Activated T-helper 1 cell treated with Interleukin-2 at 50 U/mL for 16 hours (primary cell): ENCODE measurements at regions not wholly inside any gene's neighbourhood (a gene's known extent, or its start where the extent isn't known, plus 50 kb on each side); places are given as distances from the start of the nearest gene placed in this dataset.

Experiments used
- DNase-seq: peaks from one replicate; pipeline ENCODE4 v3.0.0-alpha.2; 2020; ENCODE audit warnings: low read depth

DNA sequence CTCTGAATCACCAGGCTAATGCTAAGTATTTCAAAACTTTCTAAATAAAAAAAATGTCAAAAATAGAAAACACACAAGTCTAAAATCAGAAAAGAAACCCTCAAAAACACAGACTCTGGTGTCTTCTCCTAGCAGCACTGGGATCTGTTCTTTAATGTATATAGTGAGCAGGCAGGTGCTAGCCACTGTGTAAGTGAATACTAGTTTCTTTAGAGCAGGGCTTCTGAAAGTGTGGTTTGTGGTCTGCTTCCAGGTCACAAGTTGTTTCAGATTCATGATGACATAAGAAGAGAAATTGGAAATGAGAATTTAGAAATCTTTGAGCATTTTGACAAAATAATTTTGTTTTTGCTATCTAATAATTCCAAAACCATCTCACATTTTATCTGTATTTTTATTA is 763.1 kb downstream of the USP25 start:
- no peak for DNase-seq

DNA sequence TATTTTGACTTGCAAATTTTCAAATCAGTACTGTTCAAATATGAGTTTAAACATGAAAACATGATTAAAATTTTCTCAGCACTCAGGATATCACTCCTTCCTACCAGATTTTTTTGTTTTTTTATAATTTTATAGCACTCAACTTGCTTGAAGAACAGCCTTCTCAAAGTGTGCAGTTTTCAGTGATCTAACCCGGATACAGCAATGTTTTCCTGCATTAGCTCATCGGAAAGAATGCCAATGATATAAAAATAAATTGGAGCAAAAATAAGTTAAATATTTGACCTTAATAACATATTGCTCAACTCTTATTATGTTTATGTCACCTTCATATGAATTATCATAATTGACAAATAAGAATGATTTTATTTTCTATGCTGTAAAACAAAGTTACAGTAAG is 766.8 kb downstream of the USP25 start:
- no peak for DNase-seq

DNA sequence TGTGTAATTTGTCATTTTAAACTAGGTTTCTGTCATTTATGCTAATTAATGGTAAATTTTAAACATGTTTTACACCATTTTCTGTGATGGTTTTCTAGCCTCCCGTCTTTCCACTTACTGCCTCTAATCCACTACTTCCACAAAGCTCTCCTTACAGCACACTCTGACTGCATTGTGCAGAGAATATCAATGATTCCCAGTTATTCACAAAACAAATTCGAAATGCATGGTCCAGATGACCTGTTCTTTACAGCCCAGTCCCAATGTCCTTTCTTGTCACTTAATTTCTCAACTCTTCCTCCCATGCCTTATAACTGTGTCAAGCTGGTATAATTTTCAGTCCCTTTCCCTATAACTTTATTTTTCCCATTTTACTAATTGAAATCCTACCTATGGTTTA is 770.5 kb downstream of the USP25 start:
- DNase-seq: no peak

DNA sequence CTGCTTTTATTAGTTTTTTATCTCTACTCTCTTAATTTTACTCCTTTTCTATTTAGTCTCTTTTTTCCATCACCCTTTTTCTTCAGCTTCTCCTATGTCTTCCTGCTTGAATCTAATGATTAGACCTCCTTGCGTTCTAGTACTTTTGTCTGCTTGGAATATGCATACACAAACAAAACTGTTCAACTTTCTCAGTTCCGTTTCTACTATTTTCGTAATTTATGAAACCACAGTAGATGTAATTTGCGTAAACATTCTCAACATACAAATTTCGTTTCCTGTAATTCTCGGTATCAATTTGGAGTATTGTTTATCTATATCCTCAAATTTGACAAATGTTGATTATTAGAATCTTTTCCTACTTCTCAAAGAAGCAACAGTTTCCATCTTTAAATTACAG is 772.5 kb downstream of the USP25 start:
- DNase-seq: no peak

DNA sequence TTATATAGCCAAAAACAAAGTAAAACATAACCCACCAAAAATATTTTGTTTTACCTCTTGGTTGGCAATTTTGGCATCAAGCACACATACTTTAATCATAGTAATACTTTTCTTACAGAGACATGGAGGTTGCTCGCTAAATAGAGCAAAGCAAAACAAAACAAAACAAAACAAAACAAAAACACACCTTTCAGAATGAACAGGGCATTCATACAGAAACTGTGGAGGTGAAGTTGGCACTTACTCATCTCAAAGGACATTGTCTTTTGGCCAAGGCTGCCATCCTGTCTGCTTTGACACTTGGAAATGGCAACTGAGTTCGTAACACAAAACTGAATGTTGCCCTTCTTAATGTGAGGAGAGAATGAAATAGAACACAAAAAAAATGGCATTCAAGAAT is 773.1 kb downstream of the USP25 start:
- no peak for DNase-seq

DNA sequence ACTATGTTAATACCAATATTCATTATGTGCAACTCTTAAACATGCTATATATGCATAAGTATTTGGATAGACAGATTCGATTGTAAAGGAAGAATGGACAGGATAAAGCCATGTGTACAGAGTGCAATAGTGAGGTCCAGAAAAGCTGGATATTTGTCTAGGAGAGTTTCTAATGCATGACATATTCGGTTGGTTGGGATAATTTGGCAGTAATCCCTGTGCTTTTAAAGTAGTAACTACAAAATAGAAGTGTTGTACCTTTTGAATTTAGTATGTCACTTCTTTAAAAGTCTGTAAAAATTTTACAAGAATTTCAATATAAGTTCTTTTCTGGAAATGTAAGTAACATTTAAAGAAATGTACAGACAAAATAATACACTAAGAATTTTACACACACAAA is 774.5 kb downstream of the USP25 start:
- DNase-seq: no peak

DNA sequence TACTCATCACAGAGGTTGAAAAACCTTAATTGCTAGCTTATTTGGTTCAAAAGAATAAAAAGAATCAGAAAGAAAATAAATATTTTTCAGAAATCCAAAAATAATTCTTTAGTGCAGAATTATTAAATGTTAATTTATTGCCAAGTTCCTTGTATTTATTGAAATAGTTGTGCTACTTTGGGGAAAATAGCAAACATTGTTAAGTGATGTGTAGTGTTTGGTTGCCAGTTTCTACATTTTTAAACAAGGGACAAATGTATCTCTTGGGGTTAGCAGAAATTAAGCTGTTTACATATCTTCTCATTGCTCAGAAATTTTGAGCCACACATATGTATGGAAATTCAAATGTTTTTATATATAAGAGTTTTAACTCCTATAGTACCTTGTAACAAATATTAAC is 775.0 kb downstream of the USP25 start:
- DNase-seq: no peak

DNA sequence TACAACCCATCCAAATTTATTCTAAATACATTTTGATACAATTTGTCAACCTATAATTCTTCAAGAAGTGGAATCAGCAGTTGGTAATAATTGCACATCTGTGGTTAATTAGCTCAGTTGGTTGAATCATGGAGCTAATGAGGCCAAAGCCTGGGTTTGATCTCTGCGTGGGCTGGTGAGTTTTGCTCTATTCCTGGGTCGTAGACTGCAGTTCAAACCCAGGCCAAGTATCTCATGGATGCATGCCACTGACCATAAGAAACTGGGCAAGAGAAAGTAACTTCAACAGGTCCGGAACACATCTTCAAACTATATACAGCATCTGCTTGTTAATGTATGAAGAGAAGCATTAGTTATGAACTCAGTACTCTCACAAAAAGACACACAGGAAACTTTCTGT is 779.7 kb downstream of the USP25 start:
- DNase-seq: no peak

DNA sequence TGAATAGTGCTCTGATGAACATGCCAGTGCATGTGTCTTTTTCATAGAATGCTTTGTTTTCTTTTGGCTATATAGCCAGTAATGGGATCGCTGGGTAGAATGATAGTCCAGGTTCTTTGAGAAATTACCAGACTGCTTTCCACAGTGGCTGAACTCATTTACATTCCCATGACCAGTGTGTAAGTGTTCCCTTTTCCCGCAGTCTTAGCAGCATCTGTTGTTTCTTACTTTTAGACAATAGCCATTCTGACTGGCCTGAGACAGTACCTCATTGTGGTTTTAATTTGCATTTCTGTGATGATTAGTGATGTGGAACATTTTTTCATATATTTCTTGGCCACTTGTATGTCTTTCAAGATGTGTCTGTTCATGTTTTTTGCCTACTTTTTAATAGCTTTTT is 784.5 kb downstream of the USP25 start:
- no peak for DNase-seq

DNA sequence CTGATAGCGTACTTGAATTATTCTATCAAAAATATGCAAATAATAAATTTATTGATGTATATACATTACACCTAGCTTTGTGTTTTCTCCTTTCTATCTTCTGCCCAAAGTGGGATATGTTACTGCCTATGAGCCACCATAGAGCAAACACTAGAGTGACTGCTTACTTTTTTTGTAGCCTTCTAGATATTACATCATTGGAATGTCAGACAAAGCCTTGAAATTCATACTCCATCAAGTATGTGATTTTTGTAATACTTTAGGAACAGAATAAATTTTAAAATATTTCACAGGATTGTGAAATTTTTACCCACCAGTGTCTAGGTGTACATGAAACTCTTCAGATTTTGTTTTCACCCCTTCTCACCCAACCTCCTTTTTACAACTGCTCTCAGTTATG is 787.6 kb downstream of the USP25 start:
- DNase-seq: no peak

DNA sequence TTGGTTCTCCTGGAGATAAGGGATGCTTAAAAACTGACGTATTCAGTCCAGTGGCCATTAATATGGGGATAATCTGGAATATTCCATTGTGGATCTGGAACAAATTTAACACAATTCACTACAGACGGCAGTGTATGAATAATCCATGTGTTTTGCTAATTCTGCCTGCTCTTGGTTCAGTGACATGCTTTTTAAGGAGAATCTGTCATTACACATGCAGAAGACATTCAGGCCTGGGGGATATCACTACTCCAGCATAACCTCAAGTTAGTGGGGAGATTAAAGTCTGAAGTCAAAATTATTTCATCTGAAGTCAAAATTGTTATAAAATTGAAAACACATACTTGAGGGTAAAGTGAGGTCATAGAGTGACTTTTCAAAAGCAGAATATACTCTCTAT is 789.3 kb downstream of the USP25 start:
- no peak for DNase-seq

DNA sequence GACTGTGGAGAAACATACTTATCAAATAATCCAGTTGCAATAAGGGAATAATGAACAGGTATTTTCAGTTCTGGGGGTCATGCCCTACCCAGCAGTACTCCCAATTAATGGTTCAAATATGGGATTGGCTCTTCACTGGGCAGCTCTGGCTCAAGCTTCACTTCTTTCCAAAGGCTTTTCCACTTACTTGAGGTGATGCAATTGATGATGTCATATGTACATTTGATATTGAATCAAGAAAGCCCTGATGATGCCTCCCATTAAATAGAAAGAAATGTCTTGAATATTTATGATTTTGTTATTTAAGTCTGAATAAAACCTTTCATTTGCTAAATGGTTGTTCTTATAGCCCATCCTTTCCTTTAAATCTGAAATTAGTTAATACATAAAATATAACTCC is 789.9 kb downstream of the USP25 start:
- no peak for DNase-seq

DNA sequence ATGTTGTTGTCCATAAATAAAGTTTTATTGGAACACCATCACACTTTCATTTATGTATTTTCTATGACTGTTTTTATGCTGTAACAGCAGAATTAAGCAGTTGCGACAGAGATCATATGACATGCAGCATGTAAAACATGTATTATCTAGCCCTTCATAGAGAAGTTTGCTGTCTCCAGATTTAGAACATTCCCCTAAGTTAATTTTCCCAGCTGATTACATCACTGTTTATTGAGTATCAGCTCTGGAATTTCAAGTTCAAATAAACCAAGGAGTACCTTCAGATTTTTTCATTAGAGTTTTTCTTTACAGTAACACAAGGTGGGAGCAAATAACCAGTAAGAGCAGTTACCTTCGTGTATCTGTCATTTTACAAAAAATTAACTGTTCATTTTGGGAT is 792.8 kb downstream of the USP25 start:
- DNase-seq: no peak

DNA sequence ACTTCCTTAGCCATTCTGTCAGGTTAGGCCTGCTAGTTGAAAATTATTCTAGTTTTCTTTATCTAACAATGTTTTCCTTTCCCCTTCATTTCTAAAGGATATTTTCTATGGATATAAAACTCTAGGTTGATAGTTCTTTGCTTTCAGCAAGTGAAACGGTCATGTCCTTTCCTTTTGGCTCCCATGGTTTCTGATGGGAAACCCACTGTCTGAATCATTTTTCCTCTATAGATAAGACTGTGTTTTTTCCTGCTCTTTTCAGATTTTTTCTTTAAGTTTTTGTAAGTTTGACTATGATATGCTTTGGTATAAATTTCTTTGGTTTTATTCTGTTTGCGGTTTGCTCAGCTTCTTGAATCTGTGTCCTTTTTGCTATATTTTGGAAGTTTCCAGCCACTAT is 800.9 kb downstream of the USP25 start:
- no peak for DNase-seq

DNA sequence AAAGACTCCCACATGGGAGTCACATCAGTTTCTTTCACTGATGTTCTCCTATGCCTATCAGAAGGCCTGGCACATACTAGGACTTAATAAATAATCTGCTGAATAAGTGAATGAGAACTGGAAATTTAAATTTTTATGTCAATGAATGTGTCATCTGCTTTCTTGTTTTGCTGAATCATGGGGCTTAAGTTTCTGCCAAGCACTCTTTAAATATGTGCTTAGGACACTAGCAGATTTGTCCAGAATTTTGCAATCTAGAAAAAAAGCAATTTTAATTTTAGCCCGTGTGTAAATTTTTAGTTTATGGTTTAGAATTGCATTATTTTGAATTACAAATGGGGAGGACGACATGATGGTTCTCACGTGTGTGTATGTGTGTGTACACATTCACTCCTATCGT is 803.1 kb downstream of the USP25 start:
- no peak for DNase-seq

DNA sequence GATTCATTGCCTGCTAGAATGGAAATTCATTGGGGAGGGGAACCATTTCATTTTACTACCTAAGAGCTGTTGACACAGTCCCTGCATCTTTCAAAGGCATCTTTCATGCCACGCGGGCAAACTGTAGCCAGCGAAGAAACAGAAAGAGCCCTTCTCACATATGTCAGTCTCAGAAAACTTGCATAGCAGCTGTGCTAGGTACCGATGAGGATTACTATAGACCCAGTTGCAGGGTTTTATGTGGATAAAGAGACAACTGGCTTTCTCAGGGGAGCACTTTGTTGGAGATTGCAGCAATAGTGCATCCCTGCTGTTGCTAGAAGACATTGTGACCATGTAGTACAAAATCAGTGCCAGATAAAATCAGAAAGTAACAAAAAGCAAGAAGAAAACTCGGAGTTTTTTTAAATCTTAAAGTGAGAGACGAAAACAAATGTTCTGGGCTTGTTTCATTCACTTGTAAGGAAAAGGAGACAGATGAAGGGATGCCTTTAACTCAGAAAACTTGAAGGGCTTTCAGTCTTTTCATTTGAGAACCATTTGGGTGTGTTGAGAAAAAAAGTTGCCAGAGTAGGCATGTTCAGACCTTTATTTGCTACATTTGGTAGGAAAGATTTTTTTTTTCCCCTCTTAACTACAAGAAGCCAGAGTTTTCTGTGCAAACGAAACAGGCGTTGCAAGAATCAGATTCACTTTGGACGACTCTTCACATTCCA is 804.1 kb downstream of the USP25 start:
- no peak for DNase-seq

DNA sequence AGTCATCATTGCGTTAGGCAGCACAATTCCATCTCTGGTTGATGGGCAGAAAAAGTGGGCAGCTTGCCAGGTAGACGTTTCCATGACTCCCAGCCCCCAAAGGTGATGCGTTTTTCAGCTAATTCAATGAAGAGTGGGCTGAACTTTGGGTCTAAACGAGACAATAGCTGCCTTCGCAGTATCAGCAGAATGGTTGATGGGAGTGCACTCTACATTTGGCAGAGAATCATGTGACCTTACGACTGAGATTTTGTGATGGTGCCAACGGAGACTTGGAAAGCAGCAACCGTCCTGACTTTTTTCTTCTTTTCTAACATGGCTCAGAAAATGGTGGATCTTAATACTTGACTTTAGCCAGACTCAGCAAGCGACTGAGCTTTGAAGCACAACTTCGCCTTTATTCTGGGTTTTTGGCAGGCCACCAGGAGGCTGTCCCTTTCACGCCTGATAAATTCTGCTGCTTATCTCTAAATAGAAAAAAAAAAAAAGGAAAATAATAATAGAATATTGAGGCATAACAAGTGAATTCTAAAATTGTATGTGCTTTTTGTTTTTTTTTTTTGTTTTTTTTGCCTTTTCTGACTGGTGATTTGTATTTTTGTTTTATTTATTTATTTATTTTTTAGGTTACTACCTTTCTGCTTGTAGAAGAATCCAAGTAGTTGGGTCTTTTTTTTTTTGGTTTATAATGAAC is 804.8 kb downstream of the USP25 start:
- no peak for DNase-seq

DNA sequence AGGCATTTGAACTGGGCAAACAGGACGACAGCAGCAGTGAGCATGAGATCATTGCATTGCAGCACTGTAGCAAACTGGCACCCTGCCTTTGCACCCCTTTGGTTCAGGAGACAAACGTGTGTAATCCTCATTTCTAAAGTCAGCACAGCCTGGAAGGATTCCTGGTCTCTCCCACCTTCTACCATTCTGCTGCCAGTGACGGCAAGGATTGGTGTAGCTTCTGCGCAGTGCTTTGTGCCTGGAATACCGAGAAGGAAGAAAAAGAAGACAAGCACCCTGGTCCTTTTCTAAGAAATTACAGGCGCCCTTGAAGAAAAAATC is 805.3 kb downstream of the USP25 start:
- no peak for DNase-seq

DNA sequence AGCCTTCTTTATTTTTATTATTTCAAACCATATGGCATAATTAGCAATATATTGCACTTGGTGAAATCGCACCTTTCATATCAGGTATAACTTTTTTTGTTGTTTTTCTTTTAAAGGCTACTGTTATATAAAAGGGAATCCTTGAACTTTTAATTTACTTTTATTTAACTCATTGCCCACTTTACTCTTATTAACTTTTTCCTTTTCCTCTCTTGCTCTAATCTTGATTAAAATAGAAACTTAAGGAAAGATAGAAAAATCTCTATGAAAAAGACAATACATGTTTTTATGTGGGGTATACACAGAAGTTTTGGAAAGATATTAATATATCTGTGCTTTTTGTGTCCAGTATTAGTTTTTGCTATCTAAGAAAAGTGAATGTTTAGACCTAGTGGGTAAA is 805.8 kb downstream of the USP25 start:
- no peak for DNase-seq

DNA sequence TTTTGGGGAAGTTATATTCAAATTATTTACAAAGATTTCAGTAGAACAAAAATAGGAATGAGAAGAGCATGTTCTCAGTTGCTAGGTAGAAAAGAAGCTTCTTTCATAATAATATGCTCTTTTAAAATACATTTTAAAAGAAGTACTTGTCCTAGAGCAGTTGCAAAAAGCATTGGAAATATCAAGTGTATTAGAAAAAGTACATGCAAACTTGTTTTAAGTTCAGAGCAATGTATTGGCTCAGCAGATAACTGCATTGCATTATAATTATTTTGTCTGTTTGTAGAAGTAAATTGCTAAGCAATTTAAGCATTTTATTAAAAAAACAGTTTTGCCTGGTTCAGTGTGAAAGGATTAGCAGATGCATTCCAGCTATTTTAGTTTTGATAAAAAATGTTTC is 806.4 kb downstream of the USP25 start:
- DNase-seq: no peak

DNA sequence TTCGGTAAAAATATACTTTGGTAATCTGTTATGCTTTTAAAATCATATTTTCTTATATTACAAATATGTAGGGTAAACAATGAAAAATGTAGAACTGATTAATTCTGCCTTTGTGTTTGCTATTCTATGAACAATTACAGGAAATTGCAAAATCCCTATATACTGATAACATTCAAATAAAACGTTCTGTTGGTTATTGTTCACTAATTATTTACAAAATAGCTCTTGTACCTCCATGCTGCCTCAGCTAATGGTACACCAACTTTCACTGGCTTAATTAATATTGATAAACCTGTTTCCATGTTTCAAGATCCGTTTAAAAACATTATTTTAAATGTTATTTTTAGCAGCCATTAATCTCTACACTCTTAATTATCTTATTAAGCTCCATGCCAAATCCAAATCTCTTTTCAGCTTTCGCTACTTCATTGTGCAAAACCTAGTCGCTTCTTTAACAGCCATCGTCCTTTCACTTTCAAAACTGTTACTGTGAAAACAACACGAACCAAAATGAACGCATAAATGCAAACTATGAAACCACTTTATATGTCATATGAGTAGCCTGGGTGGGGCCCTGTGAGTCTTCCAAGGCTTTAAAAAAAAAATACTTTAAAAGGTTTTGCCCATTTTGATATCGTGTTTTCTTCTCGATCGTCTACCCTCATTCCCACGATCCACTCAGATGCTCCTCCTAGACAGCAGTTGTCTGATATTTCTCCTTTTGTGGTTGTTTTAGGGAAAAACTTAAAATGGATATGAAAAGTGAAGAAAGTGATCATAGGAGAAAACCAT is 807.1 kb downstream of the USP25 start:
- no peak for DNase-seq

DNA sequence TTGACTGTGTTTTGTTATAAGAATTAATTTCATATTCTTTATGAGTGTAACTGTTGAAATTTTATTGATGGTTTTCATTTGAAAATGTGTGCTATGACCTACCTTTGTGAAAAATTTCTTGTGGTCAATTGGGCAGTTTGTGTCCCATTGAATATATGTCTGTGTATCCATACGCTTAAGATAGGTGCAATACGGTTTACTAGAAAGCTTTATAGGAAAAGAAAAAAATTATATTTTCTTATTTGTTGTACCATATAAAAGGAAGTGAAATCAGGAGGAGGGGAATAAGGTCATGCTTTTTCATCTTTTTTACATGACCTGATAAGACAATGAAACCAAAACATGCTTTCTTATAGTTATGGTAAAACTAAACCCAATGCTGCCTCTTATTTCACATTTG is 807.7 kb downstream of the USP25 start:
- no peak for DNase-seq

DNA sequence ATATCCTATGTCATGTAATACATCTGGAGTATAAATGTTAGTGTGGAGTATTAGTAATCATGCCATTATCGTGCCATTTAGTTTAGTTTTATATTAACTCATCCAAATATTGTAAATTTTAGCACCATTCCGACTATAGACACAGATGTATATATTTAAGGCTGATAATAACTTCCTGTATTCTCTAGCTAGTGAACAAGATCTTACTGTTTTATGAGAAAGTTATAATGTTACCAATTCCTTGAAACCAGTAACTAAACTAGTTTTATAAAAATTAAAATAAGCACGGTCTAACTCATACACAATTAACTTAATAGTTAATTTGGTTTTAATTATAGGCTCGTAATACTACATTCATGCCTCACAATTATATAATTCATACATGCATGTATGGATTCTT is 808.6 kb downstream of the USP25 start:
- DNase-seq: no peak
